GM12878 (cell line): ENCODE measurements at regions not wholly inside any gene's neighbourhood (a gene's known extent, or its start where the extent isn't known, plus 50 kb on each side); places are given as distances from the start of the nearest gene placed in this dataset.

Experiments used
- ATAC-seq: fragments of 200-7000 bp; cut with Tn5 transposase; 3 replicates; pipeline ENCODE4 v1.9.1; 2020; ENCODE audit warnings: mild to moderate bottlenecking, moderate library complexity
- BruUV-seq: library from RNA; stranded (reverse); fragments of 400-500 nt; replicated peaks from 2 replicates; lab custom pipeline; 2021; lab: Mats Ljungman, UMichigan
- CTCF ChIA-PET: fragments of 300-600 bp; sonication (Branson Sonifier 250); formaldehyde crosslinking; extraction: SDS; loops from one replicate; lab custom pipeline; 2021; ENCODE audit warnings: inconsistent platforms; lab: Yijun Ruan, JAX
- POLR2A ChIA-PET: fragments of 350-600 bp; formaldehyde crosslinking; extraction: SDS; loops from one replicate; lab custom pipeline; 2021; ENCODE audit warnings: inconsistent platforms; lab: Charles Lee
- RAD21 ChIA-PET: fragments of 300-600 bp; sonication (Branson Sonifier 250); formaldehyde crosslinking; loops from one replicate; lab custom pipeline; 2023; ENCODE audit warnings: antibody characterized with exemption; ENCODE audit not compliant: unreplicated experiment; lab: Charles Lee
- SMC1A ChIA-PET: fragments of 300-600 bp; sonication (Branson Sonifier 250); formaldehyde crosslinking; loops from one replicate; lab custom pipeline; 2023; ENCODE audit not compliant: unreplicated experiment, uncharacterized antibody; lab: Charles Lee
- DNase-seq: peaks from one replicate; pipeline ENCODE4 v3.0.0-alpha.2; 2011; ENCODE audit warnings: low read depth, low spot score
- FAIRE-seq: peaks from 3 replicates; lab custom pipeline; 2011; peaks lifted over from hg19 to GRCh38; lab: Jason Lieb, UNC
- H2AFZ ChIP-seq: 2 replicates; pipeline ENCODE4 v1.6.0; 2011; ENCODE audit warnings: low read depth, low read length, control low read depth; ENCODE audit not compliant: control insufficient read depth
- H3K27ac ChIP-seq: 2 replicates; pipeline ENCODE4 v1.5.1; 2011; ENCODE audit warnings: control low read depth; ENCODE audit not compliant: control insufficient read depth, insufficient read depth
- H3K27me3 ChIP-seq, 2 experiments: replicated peaks in 1 of 2; 2 replicates each; pipeline versions ENCODE4 v1.6.0 to v1.6.1; 2011; ENCODE audit warnings: low read length in 1 of 2; ENCODE audit not compliant: control insufficient read depth in 2 of 2, insufficient read depth in 2 of 2
- H3K36me3 ChIP-seq, 2 experiments: 2 replicates each; pipeline ENCODE4 v1.5.1; 2011; ENCODE audit warnings: low read length in 1 of 2; ENCODE audit not compliant: control insufficient read depth in 2 of 2, insufficient read depth in 2 of 2
- H3K4me1 ChIP-seq: 2 replicates; pipeline ENCODE4 v1.6.1; 2011; ENCODE audit warnings: mild to moderate bottlenecking, low read length, moderate library complexity, mixed read lengths; ENCODE audit not compliant: control insufficient read depth, insufficient read depth
- H3K4me2 ChIP-seq: 2 replicates; pipeline ENCODE4 v1.6.0; 2011; ENCODE audit warnings: control low read depth; ENCODE audit not compliant: control insufficient read depth, insufficient read depth
- H3K4me3 ChIP-seq: fragments of 200-600 bp; sonication (generic); 2 replicates; pipeline ENCODE4 v1.5.1; 2016
- H3K79me2 ChIP-seq: 2 replicates; pipeline ENCODE4 v1.6.0; 2011; ENCODE audit warnings: low read length; ENCODE audit not compliant: control insufficient read depth, insufficient read depth
- H3K9ac ChIP-seq: 2 replicates; pipeline ENCODE4 v1.8.0; 2011; ENCODE audit warnings: low read length, control low read depth, mixed read lengths; ENCODE audit not compliant: control insufficient read depth, insufficient read depth
- H3K9me3 ChIP-seq: replicated peaks from 3 replicates; pipeline ENCODE4 v1.5.1; 2011; ENCODE audit warnings: mild to moderate bottlenecking, low read length; ENCODE audit not compliant: control insufficient read depth, insufficient read depth
- H4K20me1 ChIP-seq: 2 replicates; pipeline ENCODE4 v1.6.0; 2011; ENCODE audit not compliant: control insufficient read depth, insufficient read depth
- BCLAF1 ChIP-seq: fragments of 450-650 bp; IDR thresholded peaks from 2 replicates; pipeline ENCODE4 v1.6.1; 2017; ENCODE audit warnings: antibody characterized with exemption, mild to moderate bottlenecking, moderate library complexity
- BMI1 ChIP-seq: fragments of 450-650 bp; IDR thresholded peaks from 2 replicates; pipeline ENCODE4 v1.6.1; 2016; ENCODE audit warnings: mild to moderate bottlenecking, moderate library complexity, borderline replicate concordance
- CTCF ChIP-seq, 3 experiments: IDR thresholded peaks in 2 of 3; conservative IDR thresholded peaks in 1 of 3; 2 replicates each; pipeline ENCODE4 v1.5.1; 2011; ENCODE audit warnings: low read depth in 3 of 3, low read length in 3 of 3, mild to moderate bottlenecking in 3 of 3, control low read depth in 2 of 3, moderate library complexity in 2 of 3, inconsistent platforms in 1 of 3, mixed read lengths in 1 of 3; ENCODE audit not compliant: control insufficient read depth in 2 of 3, insufficient read depth in 1 of 3; ENCODE audit errors: extremely low read depth in 1 of 3
- EZH2 ChIP-seq: IDR thresholded peaks from 2 replicates; pipeline ENCODE4 v1.6.1; 2012; ENCODE audit warnings: low read depth, mild to moderate bottlenecking, control low read depth, inconsistent platforms, low read length, borderline replicate concordance; ENCODE audit not compliant: control insufficient read depth
- FOS ChIP-seq: IDR thresholded peaks from 3 replicates; pipeline ENCODE4 v1.6.1; 2011; ENCODE audit warnings: borderline replicate concordance; ENCODE audit not compliant: insufficient read length; ENCODE audit errors: extremely low read depth
- IRF5 ChIP-seq: fragments of 450-650 bp; IDR thresholded peaks from 2 replicates; pipeline ENCODE4 v1.6.1; 2017; ENCODE audit warnings: borderline replicate concordance
- JUNB ChIP-seq: IDR thresholded peaks from 2 replicates; pipeline ENCODE4 v1.6.1; 2016; ENCODE audit warnings: antibody characterized with exemption, mild to moderate bottlenecking
- MYC ChIP-seq: IDR thresholded peaks from 2 replicates; pipeline ENCODE4 v1.6.1; 2011; ENCODE audit warnings: mild to moderate bottlenecking, low read length, moderate library complexity, inconsistent platforms; ENCODE audit not compliant: insufficient read depth, insufficient replicate concordance, insufficient read length, severe bottlenecking
- NFIC ChIP-seq: IDR thresholded peaks from 2 replicates; pipeline ENCODE4 v1.6.1; 2012; ENCODE audit warnings: low read depth, mild to moderate bottlenecking, inconsistent platforms, low read length, moderate library complexity
- PBX3 ChIP-seq: IDR thresholded peaks from 2 replicates; pipeline ENCODE4 v1.6.1; 2011; ENCODE audit warnings: mild to moderate bottlenecking, low read depth, low read length, moderate library complexity; ENCODE audit not compliant: insufficient replicate concordance
- POLR2A ChIP-seq: IDR thresholded peaks from 2 replicates; pipeline ENCODE4 v1.6.1; 2011; ENCODE audit warnings: low read depth, mild to moderate bottlenecking, low read length
- POLR2AphosphoS5 ChIP-seq: IDR thresholded peaks from 2 replicates; pipeline ENCODE4 v1.6.1; 2011; ENCODE audit warnings: mild to moderate bottlenecking, low read length, inconsistent platforms
- POU2F2 ChIP-seq: IDR thresholded peaks from 3 replicates; pipeline ENCODE4 v1.6.1; 2011; ENCODE audit warnings: low read depth, mild to moderate bottlenecking, low read length, borderline replicate concordance
- RAD51 ChIP-seq: fragments of 450-650 bp; IDR thresholded peaks from 2 replicates; pipeline ENCODE4 v1.6.1; 2016; ENCODE audit warnings: moderate library complexity, mild to moderate bottlenecking, inconsistent platforms
- RUNX3 ChIP-seq: IDR thresholded peaks from 2 replicates; pipeline ENCODE4 v1.6.1; 2012; ENCODE audit warnings: low read length, inconsistent platforms
- TCF7 ChIP-seq: IDR thresholded peaks from 2 replicates; pipeline ENCODE4 v1.6.1; 2014; ENCODE audit warnings: antibody characterized with exemption, borderline replicate concordance
- ZNF384 ChIP-seq: IDR thresholded peaks from 2 replicates; pipeline ENCODE4 v1.6.1; 2012; ENCODE audit warnings: low read depth, mild to moderate bottlenecking, low read length, improper control_type of control experiment, borderline replicate concordance
- WGBS: methylation state at CpG from one replicate; pipeline ENCODE4 v1.1.6; 2016; ENCODE audit warnings: low lambda C conversion rate; ENCODE audit not compliant: insufficient replicate concordance, insufficient coverage; ENCODE audit errors: missing lambda C conversion rate; 5-methylcytosine and 5-hydroxymethylcytosine counted together
- in situ Hi-C: fragments of 300-500 bp; cut with MboI; formaldehyde crosslinking; loops from 9 replicates; pipeline ENCODE4 v1.14.3; 2018; ENCODE audit warnings: mixed read lengths
- intact Hi-C: fragments of 100-400 bp; cut with micrococcal nuclease; formaldehyde crosslinking; loops from one replicate; pipeline ENCODE4 v1.14.2; 2022; ENCODE audit not compliant: unreplicated experiment

GRCh38 chr10:93166134-93166533 is 92.4 kb downstream of the CYP26A1 start:
- FAIRE-seq, result no peak
- no peak for ATAC-seq
- Histone ChIP-seq H3K4me3 (no peak overlapping the region), H3K4me2 (no peak overlapping the region), H3K9ac (no peak overlapping the region), H3K4me1 (no peaks in the 10 kb centered on the region), H2AFZ (no peak overlapping the region), H3K27ac (no peak overlapping the region), H3K27me3 (no peaks in the 10 kb centered on the region), H3K79me2 (no peaks in the 10 kb centered on the region), H4K20me1 (no peaks in the 10 kb centered on the region), H3K36me3 (no peaks in the 10 kb centered on the region), H3K9me3 (no peaks in the 10 kb centered on the region; the same call in 1 of the 3 replicates)
- CTCF ChIA-PET, result no interaction called here
- TF ChIP-seq BMI1, result no peak
- no peak for TF ChIP-seq RUNX3
- no peak for TF ChIP-seq POU2F2
- TF ChIP-seq MYC, result no peak
- no peak for TF ChIP-seq FOS
- TF ChIP-seq IRF5, result no peak
- no peak for TF ChIP-seq JUNB
- no peak for TF ChIP-seq BCLAF1
- TF ChIP-seq POLR2A, result no peak
- no peak for TF ChIP-seq ZNF384
- no peak for TF ChIP-seq NFIC
- TF ChIP-seq TCF7, result no peak
- no peak for TF ChIP-seq EZH2
- no peak for TF ChIP-seq RAD51
- TF ChIP-seq POLR2AphosphoS5, result no peak
- no peak for TF ChIP-seq CTCF (IDR thresholded peaks at IDR 0.05 in 2 of 3, conservative IDR thresholded peaks at IDR 0.05 in 1 of 3; ENCODE audit: control insufficient read depth in 2 of 3, extremely low read depth in 1 of 3, insufficient read depth in 1 of 3, low read depth in 3 of 3, low read length in 3 of 3)
- TF ChIP-seq PBX3, result no peak
- SMC1A ChIA-PET, result no interaction called here
- in situ Hi-C loops (no loop called here), intact Hi-C loops (no loop called here)
- BruUV-seq, result no TSS peak
- RAD21 ChIA-PET, result no interaction called here
- DNase-seq, result no peak
- 13% methylated on average over 4 of the region's 4 CpGs for WGBS
- POLR2A ChIA-PET, result no interaction called here
